ENCODE measurements at regions not wholly inside any gene's neighbourhood (a gene's known extent, or its start where the extent isn't known, plus 50 kb on each side); places are given as distances from the start of the nearest gene placed in this dataset.

DNA sequence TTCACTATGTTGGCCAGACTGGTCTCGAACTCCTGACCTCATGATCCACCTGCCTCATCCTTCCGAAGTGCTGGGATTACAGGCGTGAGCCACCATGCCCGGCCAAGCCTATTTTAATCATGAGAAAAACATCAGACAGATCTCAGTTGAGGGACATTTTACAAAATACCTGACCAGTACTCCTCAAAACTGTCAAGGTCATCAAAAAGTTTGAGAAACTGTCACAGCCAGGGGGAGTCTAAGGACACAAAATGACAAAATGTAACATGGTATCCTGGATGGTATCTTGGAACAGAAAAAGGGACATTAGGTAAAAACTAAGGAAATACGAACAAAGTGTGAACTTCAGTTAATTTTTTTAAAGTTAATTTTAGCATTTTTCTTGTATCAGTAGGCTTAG is 219.8 kb upstream of the PPP1R3A start:
- Mint-ChIP-seq H3K4me3 (no peak overlapping the region), H3K27ac (no peak overlapping the region), H3K27me3 (no peaks in the 10 kb centered on the region)

DNA sequence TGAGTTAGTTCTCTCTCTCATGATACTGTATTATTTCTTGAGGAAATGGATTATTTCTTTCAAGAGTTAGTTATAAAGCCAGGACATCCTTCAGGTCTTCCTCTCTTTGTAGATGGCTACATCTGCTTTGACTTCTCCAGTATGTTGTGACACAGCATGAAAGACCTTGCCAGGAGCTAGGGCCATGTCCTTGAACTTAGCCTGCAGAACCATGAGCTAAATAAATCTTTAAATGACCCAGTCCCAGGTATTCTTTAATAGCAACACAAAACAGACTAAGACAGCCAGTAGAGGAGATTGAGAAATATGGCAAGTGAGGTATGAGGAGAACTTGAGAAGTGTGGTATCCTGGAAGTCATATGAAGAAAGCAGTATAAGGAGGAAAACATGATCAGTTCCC is 214.9 kb upstream of the PPP1R3A start:
- Mint-ChIP-seq H3K27me3 (no peaks in the 10 kb centered on the region), H3K27ac (no peak overlapping the region)
- TF ChIP-seq, protein P1, sequence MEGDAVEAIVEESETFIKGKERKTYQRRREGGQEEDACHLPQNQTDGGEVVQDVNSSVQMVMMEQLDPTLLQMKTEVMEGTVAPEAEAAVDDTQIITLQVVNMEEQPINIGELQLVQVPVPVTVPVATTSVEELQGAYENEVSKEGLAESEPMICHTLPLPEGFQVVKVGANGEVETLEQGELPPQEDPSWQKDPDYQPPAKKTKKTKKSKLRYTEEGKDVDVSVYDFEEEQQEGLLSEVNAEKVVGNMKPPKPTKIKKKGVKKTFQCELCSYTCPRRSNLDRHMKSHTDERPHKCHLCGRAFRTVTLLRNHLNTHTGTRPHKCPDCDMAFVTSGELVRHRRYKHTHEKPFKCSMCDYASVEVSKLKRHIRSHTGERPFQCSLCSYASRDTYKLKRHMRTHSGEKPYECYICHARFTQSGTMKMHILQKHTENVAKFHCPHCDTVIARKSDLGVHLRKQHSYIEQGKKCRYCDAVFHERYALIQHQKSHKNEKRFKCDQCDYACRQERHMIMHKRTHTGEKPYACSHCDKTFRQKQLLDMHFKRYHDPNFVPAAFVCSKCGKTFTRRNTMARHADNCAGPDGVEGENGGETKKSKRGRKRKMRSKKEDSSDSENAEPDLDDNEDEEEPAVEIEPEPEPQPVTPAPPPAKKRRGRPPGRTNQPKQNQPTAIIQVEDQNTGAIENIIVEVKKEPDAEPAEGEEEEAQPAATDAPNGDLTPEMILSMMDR (conservative IDR thresholded peaks at IDR 0.05) = no peak

More for the DNA sequence above, 219.8 kb upstream of the PPP1R3A start:
- Mint-ChIP-seq H3K36me3 (peaks cover 3% of the 10 kb centered on the region), H3K9me3 (peaks cover 5% of the 10 kb centered on the region), H3K4me1 (ENCODE audit: unreplicated experiment) (no peaks in the 10 kb centered on the region)
- TF ChIP-seq, protein P1 (conservative IDR thresholded peaks at IDR 0.05) = no peak
- no peak for DNase-seq (ENCODE audit: extremely low spot score, unreplicated experiment)

DNA sequence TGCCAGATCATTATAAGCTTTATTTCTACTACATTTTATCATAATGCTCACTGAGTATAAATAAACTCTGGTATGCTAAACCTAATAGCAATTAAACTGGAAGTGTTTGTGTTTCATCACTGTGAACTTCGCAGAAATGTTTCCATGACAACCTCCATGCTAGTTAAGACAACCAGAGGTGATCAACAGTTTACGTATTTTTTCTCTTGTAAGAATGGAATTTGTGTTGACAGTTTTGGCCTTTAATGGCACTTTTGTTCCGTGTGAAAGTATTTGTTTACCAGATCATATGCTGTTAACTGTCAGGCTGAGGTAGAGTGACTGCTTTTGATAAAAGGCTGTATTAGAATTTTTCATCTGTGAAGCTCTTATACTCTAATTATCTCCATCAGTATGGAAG is 212.1 kb upstream of the PPP1R3A start:
- Mint-ChIP-seq H3K27me3 (no peaks in the 10 kb centered on the region), H3K9me3 (peaks cover 6% of the 10 kb centered on the region)
- TF ChIP-seq, protein P1 (conservative IDR thresholded peaks at IDR 0.05) = no peak

More for the DNA sequence above, 214.9 kb upstream of the PPP1R3A start:
- H3K4me3 Mint-ChIP-seq = no peak overlapping the region
- peaks cover 3% of the 10 kb centered on the region for H3K36me3 Mint-ChIP-seq
- peaks cover 5% of the 10 kb centered on the region for H3K4me1 Mint-ChIP-seq (ENCODE audit: unreplicated experiment)
- peaks cover 6% of the 10 kb centered on the region for H3K9me3 Mint-ChIP-seq
- no peak for DNase-seq (ENCODE audit: extremely low spot score, unreplicated experiment)

DNA sequence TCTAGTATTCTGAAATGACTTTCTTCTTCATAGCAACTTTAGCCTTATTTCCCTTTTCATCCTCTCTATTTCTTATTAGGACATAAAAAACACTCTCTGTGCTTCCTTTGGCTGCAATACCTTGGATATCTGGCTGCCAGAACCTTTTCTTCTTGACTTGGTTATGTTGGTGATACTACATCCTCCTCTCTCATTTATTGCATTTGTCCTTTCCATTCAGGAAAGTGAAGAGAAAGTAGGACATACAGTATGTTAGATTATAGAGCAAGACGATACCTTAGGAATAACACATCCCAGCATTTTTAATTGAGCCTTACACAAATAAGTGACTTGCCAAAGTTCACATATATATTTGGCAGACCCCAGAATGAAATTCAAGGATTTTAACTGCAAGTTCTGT is 210.1 kb upstream of the PPP1R3A start:
- TF ChIP-seq, protein P1 (conservative IDR thresholded peaks at IDR 0.05) = no peak
- peaks cover 3% of the 10 kb centered on the region for H3K36me3 Mint-ChIP-seq

More for the DNA sequence above, 212.1 kb upstream of the PPP1R3A start:
- peaks cover 5% of the 10 kb centered on the region for H3K4me1 Mint-ChIP-seq (ENCODE audit: unreplicated experiment)
- peaks cover 3% of the 10 kb centered on the region for H3K36me3 Mint-ChIP-seq
- no peak overlapping the region for H3K27ac Mint-ChIP-seq
- H3K4me3 Mint-ChIP-seq = no peak overlapping the region
- no peak for DNase-seq (ENCODE audit: extremely low spot score, unreplicated experiment)

DNA sequence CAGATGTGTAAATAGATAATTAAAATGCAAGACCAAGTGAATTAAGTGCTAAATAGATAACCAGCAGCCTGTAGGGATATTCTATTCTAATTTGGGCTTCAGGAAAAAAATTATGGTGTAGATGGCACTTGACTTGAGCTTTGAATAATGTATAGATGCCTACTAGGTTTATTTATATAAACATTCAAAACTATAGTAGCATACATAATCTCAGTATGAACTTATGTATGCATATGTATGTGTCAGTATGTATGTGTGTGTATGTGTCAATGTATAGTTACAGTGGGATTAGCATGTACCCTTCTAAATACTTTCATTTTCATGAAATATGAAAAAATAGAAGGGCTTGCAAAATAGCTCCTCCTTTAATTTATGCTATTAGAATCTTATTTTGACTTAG is 207.3 kb upstream of the PPP1R3A start:
- H3K4me3 Mint-ChIP-seq = no peak overlapping the region
- TF ChIP-seq, protein P1 (conservative IDR thresholded peaks at IDR 0.05) = no peak
- no peaks in the 10 kb centered on the region for H3K36me3 Mint-ChIP-seq
- no peak overlapping the region for H3K27ac Mint-ChIP-seq
- DNase-seq (ENCODE audit: extremely low spot score, unreplicated experiment) = no peak
- no peaks in the 10 kb centered on the region for H3K27me3 Mint-ChIP-seq
- H3K9me3 Mint-ChIP-seq = no peaks in the 10 kb centered on the region
- peaks cover 4% of the 10 kb centered on the region for H3K4me1 Mint-ChIP-seq (ENCODE audit: unreplicated experiment)

More for the DNA sequence above, 210.1 kb upstream of the PPP1R3A start:
- H3K4me3 Mint-ChIP-seq = no peak overlapping the region
- H3K4me1 Mint-ChIP-seq (ENCODE audit: unreplicated experiment) = peaks cover 5% of the 10 kb centered on the region
- no peak overlapping the region for H3K27ac Mint-ChIP-seq
- H3K9me3 Mint-ChIP-seq = peaks cover 4% of the 10 kb centered on the region
- DNase-seq (ENCODE audit: extremely low spot score, unreplicated experiment) = no peak
- H3K27me3 Mint-ChIP-seq = no peaks in the 10 kb centered on the region

DNA sequence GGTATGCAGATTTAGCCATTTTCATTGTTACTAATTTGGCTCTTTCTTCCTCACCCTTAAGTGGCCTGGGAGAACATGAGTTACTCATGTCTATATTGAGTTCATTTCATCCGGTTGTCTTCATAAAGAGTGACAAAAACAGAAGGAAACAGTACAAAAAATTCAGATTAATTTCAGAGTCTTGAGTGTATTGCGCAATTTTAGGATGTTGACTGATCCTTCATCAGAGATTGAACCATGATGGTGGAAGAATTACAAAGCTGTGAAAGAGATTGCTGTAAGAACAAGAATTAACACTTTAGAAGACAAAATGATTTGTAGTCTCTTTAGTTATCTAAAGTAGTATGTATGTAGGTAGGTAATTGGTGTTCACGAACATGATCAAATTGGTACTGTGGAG is 194.0 kb upstream of the PPP1R3A start:
- Mint-ChIP-seq H3K4me1 (ENCODE audit: unreplicated experiment) (no peaks in the 10 kb centered on the region), H3K27ac (no peak overlapping the region), H3K36me3 (no peaks in the 10 kb centered on the region), H3K27me3 (no peaks in the 10 kb centered on the region), H3K4me3 (no peak overlapping the region), H3K9me3 (no peaks in the 10 kb centered on the region)
- no peak for DNase-seq (ENCODE audit: extremely low spot score, unreplicated experiment)
- TF ChIP-seq, protein P1 (conservative IDR thresholded peaks at IDR 0.05) = no peak

Measured in type B pancreatic cell (in vitro differentiated cells).